ENCODE measurements at regions not wholly inside any gene's neighbourhood (a gene's known extent, or its start where the extent isn't known, plus 50 kb on each side); places are given as distances from the start of the nearest gene placed in this dataset.

DNA sequence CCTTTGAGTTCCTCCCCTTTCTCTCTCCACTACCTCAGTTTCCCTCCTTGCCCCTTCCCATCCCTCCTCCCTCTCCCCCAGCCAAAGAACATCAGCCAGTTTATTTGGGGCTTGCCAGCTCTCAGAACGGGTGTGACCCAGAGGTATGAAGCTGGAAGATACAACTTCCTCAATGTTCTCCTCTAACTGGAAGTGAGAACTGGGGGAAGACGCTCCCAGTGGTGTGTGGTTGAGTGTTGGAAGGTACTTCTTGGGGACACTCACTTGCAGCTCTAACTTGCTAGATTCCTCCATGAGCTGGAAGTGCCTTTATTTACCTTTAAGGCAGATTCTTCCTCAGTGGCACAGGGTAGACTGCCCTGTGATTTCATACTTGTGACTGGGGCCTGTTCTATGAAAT is 110.5 kb upstream of the HABP2 start:
- Histone ChIP-seq H3K9me3 (ENCODE audit: control insufficient read depth, insufficient read depth, low read depth, low read length) (no peaks in the 10 kb centered on the region), H3K4me1 (ENCODE audit: control insufficient read depth, extremely low read depth, insufficient read depth, low read length) (no peaks in the 10 kb centered on the region), H3K27ac (ENCODE audit: insufficient read depth, low read length) (no peak overlapping the region), H3K36me3 (ENCODE audit: control insufficient read depth, insufficient read depth, low read length) (no peaks in the 10 kb centered on the region), H2AFZ (ENCODE audit: low read length) (no peak overlapping the region), H3K27me3 (ENCODE audit: control insufficient read depth, insufficient read depth, low read length) (no peaks in the 10 kb centered on the region), H3K9ac (ENCODE audit: insufficient read depth, low read length) (no peak overlapping the region), H4K20me1 (ENCODE audit: control insufficient read depth, extremely low read depth, insufficient read depth, low read length) (no peaks in the 10 kb centered on the region), H3K79me2 (ENCODE audit: control insufficient read depth, insufficient read depth, low read length) (no peaks in the 10 kb centered on the region), H3K4me2 (ENCODE audit: extremely low read depth, insufficient read depth, low read length) (no peak overlapping the region), H3K4me3 (replicated peaks in 1 of 4; ENCODE audit: control extremely low read depth in 1 of 4, insufficient read depth in 1 of 4, low read depth in 3 of 4, low read length in 4 of 4) (no peak overlapping the region)
- TF ChIP-seq, protein P1, sequence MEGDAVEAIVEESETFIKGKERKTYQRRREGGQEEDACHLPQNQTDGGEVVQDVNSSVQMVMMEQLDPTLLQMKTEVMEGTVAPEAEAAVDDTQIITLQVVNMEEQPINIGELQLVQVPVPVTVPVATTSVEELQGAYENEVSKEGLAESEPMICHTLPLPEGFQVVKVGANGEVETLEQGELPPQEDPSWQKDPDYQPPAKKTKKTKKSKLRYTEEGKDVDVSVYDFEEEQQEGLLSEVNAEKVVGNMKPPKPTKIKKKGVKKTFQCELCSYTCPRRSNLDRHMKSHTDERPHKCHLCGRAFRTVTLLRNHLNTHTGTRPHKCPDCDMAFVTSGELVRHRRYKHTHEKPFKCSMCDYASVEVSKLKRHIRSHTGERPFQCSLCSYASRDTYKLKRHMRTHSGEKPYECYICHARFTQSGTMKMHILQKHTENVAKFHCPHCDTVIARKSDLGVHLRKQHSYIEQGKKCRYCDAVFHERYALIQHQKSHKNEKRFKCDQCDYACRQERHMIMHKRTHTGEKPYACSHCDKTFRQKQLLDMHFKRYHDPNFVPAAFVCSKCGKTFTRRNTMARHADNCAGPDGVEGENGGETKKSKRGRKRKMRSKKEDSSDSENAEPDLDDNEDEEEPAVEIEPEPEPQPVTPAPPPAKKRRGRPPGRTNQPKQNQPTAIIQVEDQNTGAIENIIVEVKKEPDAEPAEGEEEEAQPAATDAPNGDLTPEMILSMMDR (conservative IDR thresholded peaks at IDR 0.05 in 1 of 2, IDR thresholded peaks at IDR 0.05 in 1 of 2; ENCODE audit: low read depth in 1 of 2, low read length in 2 of 2) = no peak
- TF ChIP-seq EZH2 (IDR thresholded peaks at IDR 0.05; ENCODE audit: low read length, missing control alignments) = no peak
- no peak for DNase-seq (ENCODE audit: low read depth in 2 of 2)

DNA sequence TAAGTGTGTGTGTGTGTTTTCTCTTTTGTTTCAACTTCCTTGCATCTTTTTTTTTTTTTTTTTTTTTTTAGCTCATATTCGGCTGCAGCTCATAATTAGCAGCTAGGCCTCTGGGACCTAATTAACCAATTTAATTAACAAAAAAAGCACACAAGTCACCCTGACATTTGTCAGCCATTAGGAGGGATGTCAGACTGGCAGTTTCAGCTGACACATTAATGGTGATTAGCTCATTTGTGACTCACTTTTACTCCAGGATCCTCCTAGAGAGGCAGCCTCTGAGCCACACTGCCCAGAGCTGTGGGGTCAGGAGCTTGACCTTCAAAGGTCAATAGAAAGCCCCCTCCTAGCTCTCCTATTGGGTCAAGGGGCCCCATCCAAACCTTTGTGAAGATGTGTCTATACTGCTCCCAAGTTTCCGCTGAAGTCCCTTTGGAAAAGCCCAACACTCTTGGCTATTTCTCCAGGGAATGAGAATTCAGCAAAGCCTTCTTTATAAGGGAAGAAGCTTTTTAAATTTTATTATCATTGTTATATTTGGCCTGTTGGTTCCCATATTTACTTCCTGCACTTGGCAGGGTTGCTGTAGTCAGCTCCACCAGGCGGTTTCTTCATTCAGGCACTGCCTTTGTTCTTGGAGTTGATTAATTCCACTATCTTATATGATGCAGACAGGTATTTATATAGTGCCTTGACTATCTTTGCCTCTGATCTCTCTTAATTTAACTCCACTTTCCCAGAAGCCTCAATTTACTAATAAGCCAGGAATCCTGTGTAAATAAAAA is 109.5 kb upstream of the HABP2 start:
- no peak for TF ChIP-seq EZH2 (IDR thresholded peaks at IDR 0.05; ENCODE audit: low read length, missing control alignments)
- TF ChIP-seq, protein P1 (conservative IDR thresholded peaks at IDR 0.05 in 1 of 2, IDR thresholded peaks at IDR 0.05 in 1 of 2; ENCODE audit: low read depth in 1 of 2, low read length in 2 of 2) = no peak
- no peaks in the 10 kb centered on the region for H3K4me1 ChIP-seq (ENCODE audit: control insufficient read depth, extremely low read depth, insufficient read depth, low read length)
- no peak overlapping the region for H2AFZ ChIP-seq (ENCODE audit: low read length)
- H4K20me1 ChIP-seq (ENCODE audit: control insufficient read depth, extremely low read depth, insufficient read depth, low read length) = no peaks in the 10 kb centered on the region
- no peak overlapping the region for H3K27ac ChIP-seq (ENCODE audit: insufficient read depth, low read length)
- H3K9ac ChIP-seq (ENCODE audit: insufficient read depth, low read length) = no peak overlapping the region
- no peak overlapping the region for H3K4me2 ChIP-seq (ENCODE audit: extremely low read depth, insufficient read depth, low read length)
- no peak overlapping the region for H3K4me3 ChIP-seq (replicated peaks in 1 of 4; ENCODE audit: control extremely low read depth in 1 of 4, insufficient read depth in 1 of 4, low read depth in 3 of 4, low read length in 4 of 4)
- no peaks in the 10 kb centered on the region for H3K27me3 ChIP-seq (ENCODE audit: control insufficient read depth, insufficient read depth, low read length)
- no peak for DNase-seq (ENCODE audit: low read depth in 2 of 2)
- no peaks in the 10 kb centered on the region for H3K36me3 ChIP-seq (ENCODE audit: control insufficient read depth, insufficient read depth, low read length)
- H3K79me2 ChIP-seq (ENCODE audit: control insufficient read depth, insufficient read depth, low read length) = no peaks in the 10 kb centered on the region
- no peaks in the 10 kb centered on the region for H3K9me3 ChIP-seq (ENCODE audit: control insufficient read depth, insufficient read depth, low read depth, low read length)

DNA sequence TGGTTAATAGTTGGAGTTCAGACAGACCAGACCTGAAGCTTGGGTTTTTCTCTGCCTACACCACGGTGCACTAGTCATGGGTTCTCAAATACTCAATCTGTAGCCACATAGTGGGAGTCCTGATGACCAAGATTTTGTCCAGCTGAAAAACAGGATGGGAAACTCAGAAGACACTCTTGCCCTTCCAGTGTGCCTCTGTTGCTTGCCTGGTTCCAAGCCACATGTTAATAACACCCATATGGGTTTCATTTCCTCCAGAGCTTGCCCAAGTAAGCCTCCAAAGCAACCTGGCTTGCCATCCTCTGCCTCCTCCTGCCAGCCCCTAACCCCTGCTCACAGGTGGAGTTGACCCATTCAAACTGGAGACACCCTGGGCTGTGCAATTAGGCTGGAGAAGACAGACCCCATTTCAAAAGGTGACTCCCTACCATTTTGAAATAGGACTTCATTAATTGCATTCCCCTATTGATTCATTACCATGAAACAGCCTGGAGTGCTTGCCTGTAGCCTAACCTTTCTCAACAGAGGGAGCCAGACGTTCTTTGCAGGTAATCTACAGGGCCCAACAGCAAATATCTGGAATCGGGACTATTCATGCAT is 108.0 kb upstream of the HABP2 start:
- Histone ChIP-seq H2AFZ (ENCODE audit: low read length) (no peak overlapping the region), H3K27ac (ENCODE audit: insufficient read depth, low read length) (no peak overlapping the region), H3K4me3 (replicated peaks in 1 of 4; ENCODE audit: control extremely low read depth in 1 of 4, insufficient read depth in 1 of 4, low read depth in 3 of 4, low read length in 4 of 4) (no peak overlapping the region), H3K9ac (ENCODE audit: insufficient read depth, low read length) (no peak overlapping the region), H3K9me3 (ENCODE audit: control insufficient read depth, insufficient read depth, low read depth, low read length) (no peaks in the 10 kb centered on the region), H3K27me3 (ENCODE audit: control insufficient read depth, insufficient read depth, low read length) (no peaks in the 10 kb centered on the region), H3K79me2 (ENCODE audit: control insufficient read depth, insufficient read depth, low read length) (no peaks in the 10 kb centered on the region), H3K4me1 (ENCODE audit: control insufficient read depth, extremely low read depth, insufficient read depth, low read length) (no peaks in the 10 kb centered on the region), H3K36me3 (ENCODE audit: control insufficient read depth, insufficient read depth, low read length) (no peaks in the 10 kb centered on the region), H4K20me1 (ENCODE audit: control insufficient read depth, extremely low read depth, insufficient read depth, low read length) (no peaks in the 10 kb centered on the region), H3K4me2 (ENCODE audit: extremely low read depth, insufficient read depth, low read length) (no peak overlapping the region)
- TF ChIP-seq EZH2 (IDR thresholded peaks at IDR 0.05; ENCODE audit: low read length, missing control alignments) = no peak
- TF ChIP-seq, protein P1 (conservative IDR thresholded peaks at IDR 0.05 in 1 of 2, IDR thresholded peaks at IDR 0.05 in 1 of 2; ENCODE audit: low read depth in 1 of 2, low read length in 2 of 2) = no peak
- DNase-seq (ENCODE audit: low read depth in 2 of 2) = no peak

All from fibroblast of lung (primary cell).